Right lobe of liver (tissue), 6 donors: ENCODE measurements at regions not wholly inside any gene's neighbourhood (a gene's known extent, or its start where the extent isn't known, plus 50 kb on each side); places are given as distances from the start of the nearest gene placed in this dataset.

ENCODE experiments used
- ATAC-seq, 4 donors: fragments of 200-7000 bp; cut with Tn5 transposase; one replicate each; pipeline ENCODE4 v1.9.1; 2020; ENCODE audit warnings: mild to moderate bottlenecking in 4 of 4, moderate library complexity in 4 of 4
- DNase-seq, 3 donors: peaks; one replicate each; pipeline ENCODE4 v3.0.0-alpha.2; 2020
- H3K27ac ChIP-seq, 3 donors: fragments of 200-600 bp; one replicate each; pipeline ENCODE4 v1.8.0; 2022
- H3K27me3 ChIP-seq, 2 donors: fragments of 200-600 bp; one replicate each; pipeline ENCODE4 v1.8.0; 2022
- H3K36me3 ChIP-seq, 4 donors: fragments of 200-600 bp; sonication (generic) in 1 of 4; one replicate each; pipeline versions ENCODE4 v1.5.1 to v1.8.0; 2017 to 2022; ENCODE audit warnings: control low read depth in 1 of 4
- H3K4me1 ChIP-seq, 4 donors: fragments of 200-600 bp; sonication (generic) in 1 of 4; one replicate each; pipeline versions ENCODE4 v1.5.1 to v1.8.0; 2017 to 2022; ENCODE audit warnings: control low read depth in 1 of 4
- H3K4me3 ChIP-seq, 3 donors: fragments of 200-600 bp; one replicate each; pipeline ENCODE4 v1.8.0; 2022
- H3K9me3 ChIP-seq, 4 donors: fragments of 200-600 bp; sonication (generic) in 1 of 4; one replicate each; pipeline versions ENCODE4 v1.5.1 to v1.8.0; 2017 to 2022; ENCODE audit warnings: control low read depth in 1 of 4
- CTCF ChIP-seq, 4 donors: fragments of 200-600 bp in 3 of 4; fragments of 450-650 bp in 1 of 4; IDR thresholded peaks; one replicate each; pipeline versions ENCODE4 v1.5.1 to v1.8.0; 2016 to 2022; ENCODE audit warnings: antibody characterized with exemption in 4 of 4, mild to moderate bottlenecking in 2 of 4
- POLR2A ChIP-seq: fragments of 450-650 bp; IDR thresholded peaks from one replicate; pipeline ENCODE4 v1.6.1; 2017; ENCODE audit warnings: antibody characterized with exemption, mild to moderate bottlenecking
- WGBS: methylation state at CpG from one replicate; pipeline ENCODE4 v1.1.6; 2018; ENCODE audit warnings: low coverage, low lambda C conversion rate; ENCODE audit not compliant: insufficient coverage; ENCODE audit errors: missing lambda C conversion rate; 5-methylcytosine and 5-hydroxymethylcytosine counted together
- intact Hi-C, 2 donors: fragments of 100-400 bp; cut with DNase I; formaldehyde crosslinking; loops; one replicate each; pipeline versions ENCODE4 v1.11.2 to v1.14.1; 2022
- donor health status: DM: no; HTN: yes; CAD: no.
- donor health status: DM: no; HTN: no; CAD: no.
- donor health status: DM: no; HTN: no; CAD: no.
- donor health status: DM: no; HTN: yes; CAD: no.
- donor health status: DM: no; HTN: yes; CAD: no.

- intact Hi-C loops: no loop called here
- no peaks in the 10 kb centered on the region for H3K27me3 ChIP-seq
- DNase-seq (no peak), ATAC-seq (no peak)
- TF ChIP-seq CTCF (IDR thresholded peaks at IDR 0.05) (no peak), POLR2A (no peak)
- H3K27ac ChIP-seq: no peak overlapping the region
- no peak overlapping the region for H3K4me3 ChIP-seq
- H3K9me3 ChIP-seq: no peaks in the 10 kb centered on the region
- WGBS: 73% methylated on average over 1 of the region's 1 CpG
- no peaks in the 10 kb centered on the region for H3K4me1 ChIP-seq
- no peaks in the 10 kb centered on the region for H3K36me3 ChIP-seq
Observed at GRCh38 chr18:6574631-6575030, 154.9 kb upstream of the ARHGAP28 start.

GRCh38 chr18:6575908-6576307 is 153.6 kb upstream of the ARHGAP28 start:
- Histone ChIP-seq H3K9me3 (no peaks in the 10 kb centered on the region), H3K4me1 (no peaks in the 10 kb centered on the region), H3K27ac (no peak overlapping the region), H3K4me3 (no peak overlapping the region), H3K36me3 (no peaks in the 10 kb centered on the region), H3K27me3 (no peaks in the 10 kb centered on the region)
- DNase-seq: no peak
- WGBS: 74% methylated on average over 3 of the region's 10 CpGs
- ATAC-seq: no peak
- intact Hi-C loops: no loop called here
- TF ChIP-seq CTCF (IDR thresholded peaks at IDR 0.05): no peak
- TF ChIP-seq POLR2A: no peak

- DNase-seq: no peak
- TF ChIP-seq CTCF (IDR thresholded peaks at IDR 0.05): no peak
- no peak for TF ChIP-seq POLR2A
- Histone ChIP-seq H3K9me3 (no peaks in the 10 kb centered on the region), H3K27ac (no peak overlapping the region), H3K4me3 (no peak overlapping the region), H3K27me3 (no peaks in the 10 kb centered on the region), H3K36me3 (no peaks in the 10 kb centered on the region), H3K4me1 (no peaks in the 10 kb centered on the region)
- WGBS: 67% methylated on average over 5 of the region's 5 CpGs
- ATAC-seq: no peak
- intact Hi-C loops: no loop called here
Observed at GRCh38 chr18:6576718-6577375, 152.7 kb upstream of the ARHGAP28 start.

- ATAC-seq: no peak
- H3K9me3 ChIP-seq: no peaks in the 10 kb centered on the region
- TF ChIP-seq POLR2A: no peak
- no peak for TF ChIP-seq CTCF (IDR thresholded peaks at IDR 0.05)
- DNase-seq: no peak
- no peaks in the 10 kb centered on the region for H3K36me3 ChIP-seq
- no peak overlapping the region for H3K27ac ChIP-seq
- H3K27me3 ChIP-seq: no peaks in the 10 kb centered on the region
- 45% methylated on average over 2 of the region's 2 CpGs for WGBS
- no peak overlapping the region for H3K4me3 ChIP-seq
- H3K4me1 ChIP-seq: no peaks in the 10 kb centered on the region
- intact Hi-C loops: no loop called here
Observed at GRCh38 chr18:6578686-6579085, 150.8 kb upstream of the ARHGAP28 start.

- TF ChIP-seq CTCF (IDR thresholded peaks at IDR 0.05) (no peak), POLR2A (no peak)
- Histone ChIP-seq H3K27ac (no peak overlapping the region), H3K9me3 (no peaks in the 10 kb centered on the region), H3K4me1 (no peaks in the 10 kb centered on the region), H3K27me3 (no peaks in the 10 kb centered on the region), H3K36me3 (no peaks in the 10 kb centered on the region), H3K4me3 (no peak overlapping the region)
- intact Hi-C loops: no loop called here
- WGBS: 38% methylated on average over 5 of the region's 5 CpGs
- ATAC-seq: no peak
- DNase-seq: no peak
Observed at GRCh38 chr18:6579486-6579885, 150.0 kb upstream of the ARHGAP28 start.
